Motor neuron (in vitro differentiated cells): ENCODE measurements at regions not wholly inside any gene's neighbourhood (a gene's known extent, or its start where the extent isn't known, plus 50 kb on each side); places are given as distances from the start of the nearest gene placed in this dataset.
A peak's percentile ranks its signal among the peaks of the same experiment; 100 is the strongest.

Source experiments
- ATAC-seq, 8 experiments: fragments of 200-7000 bp; cut with Tn5 transposase; replicated peaks in 6 of 8; 2 replicates each; pipeline ENCODE4 v1.8.0; 2021; ENCODE audit warnings: mild to moderate bottlenecking in 8 of 8, moderate library complexity in 8 of 8
- H3K27ac ChIP-seq, 2 donors: fragments of 250-450 bp; sonication (Bioruptor Pico); 2 replicates each; pipeline ENCODE4 v1.9.0; 2021; ENCODE audit warnings: antibody characterized with exemption in 2 of 2, mild to moderate bottlenecking in 2 of 2, moderate library complexity in 1 of 2
- H3K4me1 ChIP-seq, 2 donors: fragments of 250-450 bp; sonication (Bioruptor Pico); replicated peaks in 1 of 2; 2 replicates each; pipeline ENCODE4 v1.6.1; 2021; ENCODE audit warnings: antibody characterized with exemption in 2 of 2, mild to moderate bottlenecking in 2 of 2, moderate library complexity in 1 of 2
- H3K4me3 ChIP-seq, 5 donors: fragments of 250-450 bp; sonication (Bioruptor Pico); 2 replicates each; pipeline ENCODE4 v1.9.0; 2021; ENCODE audit warnings: antibody characterized with exemption in 5 of 5, mild to moderate bottlenecking in 5 of 5, moderate library complexity in 4 of 5
- WGBS, 10 experiments: fragments of 450-650 bp; shearing (Covaris generic); methylation state at CpG; one replicate each; pipeline ENCODE4 v1.0.0; 2022; 5-methylcytosine and 5-hydroxymethylcytosine counted together
- in situ Hi-C, 9 experiments: fragments of 400-800 bp; cut with MboI; loops; one replicate each; pipeline ENCODE4 v1.15.0; 2021; ENCODE audit warnings: low sequenced_read_pairs in 9 of 9, low pct_unique_long_range_greater_than_20kb in 2 of 9; ENCODE audit not compliant: unreplicated experiment in 9 of 9

- ATAC-seq = no peak
- WGBS, 10 experiments = 0 to 100% (median 33%) methylated on average over 1 to 2 of the region's 2 CpGs; no CpG with 5 or more reads in 3 of the 10 experiments
- Histone ChIP-seq H3K4me1 (no peaks in the 10 kb centered on the region), H3K4me3 (no peak overlapping the region), H3K27ac (no peak overlapping the region)
- in situ Hi-C loops = no loop called here
Observed at GRCh38 chr12:82009524-82009923, 250.4 kb upstream of the PPFIA2 start.

GRCh38 chr12:82008251-82008650 lies 249.1 kb upstream of the PPFIA2 start:
- 0 to 100% (median 80%) methylated on average over 1 of the region's 1 CpG; no CpG with 5 or more reads in 1 of the 10 experiments for WGBS, 10 experiments
- in situ Hi-C loops = no loop called here
- no peak overlapping the region for H3K4me3 ChIP-seq
- no peak overlapping the region for H3K27ac ChIP-seq
- ATAC-seq = no peak
- no peaks in the 10 kb centered on the region for H3K4me1 ChIP-seq

GRCh38 chr12:81998761-81999378 lies 239.7 kb upstream of the PPFIA2 start:
- in situ Hi-C loops = no loop called here
- WGBS, 10 experiments = 0 to 86% (median 54%) methylated on average over 1 of the region's 2 CpGs; no CpG with 5 or more reads in 6 of the 10 experiments
- Histone ChIP-seq H3K27ac (no peak overlapping the region), H3K4me3 (no peak overlapping the region), H3K4me1 (no peaks in the 10 kb centered on the region)
- ATAC-seq = peak in 4 of 8 experiments; percentile 34 to 96 (median 64)

GRCh38 chr12:81992461-81992860 lies 233.3 kb upstream of the PPFIA2 start:
- H3K4me1 ChIP-seq = peaks cover 0 to 5% of the 10 kb centered on the region in 2 donors
- WGBS, 10 experiments = 6 to 89% (median 54%) methylated on average over 1 to 2 of the region's 2 CpGs
- peak in 3 of 8 experiments; percentile 51 to 69 (median 69) for ATAC-seq
- H3K4me3 ChIP-seq = no peak overlapping the region
- no peak overlapping the region for H3K27ac ChIP-seq
- in situ Hi-C loops = no loop called here

GRCh38 chr12:81991868-81992267 lies 232.7 kb upstream of the PPFIA2 start:
- Histone ChIP-seq H3K4me3 (no peak overlapping the region), H3K27ac (no peak overlapping the region), H3K4me1 (peaks cover 0 to 7% of the 10 kb centered on the region in 2 donors)
- no peak for ATAC-seq
- in situ Hi-C loops = no loop called here

- Histone ChIP-seq H3K4me3 (no peak overlapping the region), H3K4me1 (peaks cover 0 to 7% of the 10 kb centered on the region in 2 donors), H3K27ac (no peak overlapping the region)
- in situ Hi-C loops = no loop called here
- ATAC-seq = peak in 5 of 8 experiments; percentile 36 to 64 (median 45)
- 0 to 90% (median 25%) methylated on average over 1 of the region's 1 CpG; no CpG with 5 or more reads in 5 of the 10 experiments for WGBS, 10 experiments
Observed at GRCh38 chr12:81988362-81988761, 229.2 kb upstream of the PPFIA2 start.

GRCh38 chr12:81987371-81987770 lies 228.2 kb upstream of the PPFIA2 start:
- WGBS, 10 experiments = 0 to 91% (median 32%) methylated on average over 2 of the region's 2 CpGs; no CpG with 5 or more reads in 1 of the 10 experiments
- H3K4me1 ChIP-seq = peaks cover 0 to 7% of the 10 kb centered on the region in 2 donors
- H3K27ac ChIP-seq = no peak overlapping the region
- in situ Hi-C loops = no loop called here
- no peak overlapping the region for H3K4me3 ChIP-seq
- ATAC-seq = peak in 5 of 8 experiments; percentile 58 to 79 (median 75)

- Histone ChIP-seq H3K4me1 (no peaks in the 10 kb centered on the region), H3K4me3 (no peak overlapping the region), H3K27ac (no peak overlapping the region)
- ATAC-seq = no peak
- WGBS, 10 experiments = 36 to 100% (median 88%) methylated on average over 1 to 2 of the region's 2 CpGs
- in situ Hi-C loops = no loop called here
Observed at GRCh38 chr12:81976661-81977060, 217.5 kb upstream of the PPFIA2 start.

GRCh38 chr12:81974762-81975161 lies 215.6 kb upstream of the PPFIA2 start:
- no peak overlapping the region for H3K27ac ChIP-seq
- H3K4me3 ChIP-seq = no peak overlapping the region
- no peak for ATAC-seq
- H3K4me1 ChIP-seq = no peaks in the 10 kb centered on the region
- in situ Hi-C loops = no loop called here

GRCh38 chr12:81968421-81968820 lies 209.3 kb upstream of the PPFIA2 start:
- peak in 3 of 8 experiments; percentile 26 to 48 (median 27) for ATAC-seq
- 0 to 88% (median 55%) methylated on average over 1 to 5 of the region's 5 CpGs; no CpG with 5 or more reads in 1 of the 10 experiments for WGBS, 10 experiments
- in situ Hi-C loops = no loop called here
- Histone ChIP-seq H3K4me3 (no peak overlapping the region), H3K4me1 (no peaks in the 10 kb centered on the region), H3K27ac (no peak overlapping the region)

GRCh38 chr12:81963636-81964035 lies 204.5 kb upstream of the PPFIA2 start:
- 0 to 90% (median 78%) methylated on average over 1 of the region's 1 CpG; no CpG with 5 or more reads in 2 of the 10 experiments for WGBS, 10 experiments
- Histone ChIP-seq H3K27ac (no peak overlapping the region), H3K4me3 (no peak overlapping the region), H3K4me1 (no peaks in the 10 kb centered on the region)
- ATAC-seq = no peak
- in situ Hi-C loops = no loop called here

GRCh38 chr12:81963026-81963425 lies 203.9 kb upstream of the PPFIA2 start:
- WGBS, 10 experiments = 37 to 100% (median 96%) methylated on average over 2 to 7 of the region's 7 CpGs
- Histone ChIP-seq H3K27ac (no peak overlapping the region), H3K4me1 (no peaks in the 10 kb centered on the region), H3K4me3 (no peak overlapping the region)
- in situ Hi-C loops = no loop called here
- no peak for ATAC-seq

- in situ Hi-C loops = no loop called here
- H3K27ac ChIP-seq = no peak overlapping the region
- H3K4me3 ChIP-seq = no peak overlapping the region
- no peaks in the 10 kb centered on the region for H3K4me1 ChIP-seq
- 0 to 100% (median 83%) methylated on average over 1 to 3 of the region's 4 CpGs; no CpG with 5 or more reads in 1 of the 10 experiments for WGBS, 10 experiments
- ATAC-seq = peak in 6 of 8 experiments; percentile 14 to 99 (median 68)
Observed at GRCh38 chr12:81962126-81962856, 203.1 kb upstream of the PPFIA2 start.
